ENCODE measurements at regions not wholly inside any gene's neighbourhood (a gene's known extent, or its start where the extent isn't known, plus 50 kb on each side); places are given as distances from the start of the nearest gene placed in this dataset.

- TF ChIP-seq, protein P1, sequence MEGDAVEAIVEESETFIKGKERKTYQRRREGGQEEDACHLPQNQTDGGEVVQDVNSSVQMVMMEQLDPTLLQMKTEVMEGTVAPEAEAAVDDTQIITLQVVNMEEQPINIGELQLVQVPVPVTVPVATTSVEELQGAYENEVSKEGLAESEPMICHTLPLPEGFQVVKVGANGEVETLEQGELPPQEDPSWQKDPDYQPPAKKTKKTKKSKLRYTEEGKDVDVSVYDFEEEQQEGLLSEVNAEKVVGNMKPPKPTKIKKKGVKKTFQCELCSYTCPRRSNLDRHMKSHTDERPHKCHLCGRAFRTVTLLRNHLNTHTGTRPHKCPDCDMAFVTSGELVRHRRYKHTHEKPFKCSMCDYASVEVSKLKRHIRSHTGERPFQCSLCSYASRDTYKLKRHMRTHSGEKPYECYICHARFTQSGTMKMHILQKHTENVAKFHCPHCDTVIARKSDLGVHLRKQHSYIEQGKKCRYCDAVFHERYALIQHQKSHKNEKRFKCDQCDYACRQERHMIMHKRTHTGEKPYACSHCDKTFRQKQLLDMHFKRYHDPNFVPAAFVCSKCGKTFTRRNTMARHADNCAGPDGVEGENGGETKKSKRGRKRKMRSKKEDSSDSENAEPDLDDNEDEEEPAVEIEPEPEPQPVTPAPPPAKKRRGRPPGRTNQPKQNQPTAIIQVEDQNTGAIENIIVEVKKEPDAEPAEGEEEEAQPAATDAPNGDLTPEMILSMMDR (conservative IDR thresholded peaks at IDR 0.05) = no peak
- TF ChIP-seq ZFX (IDR thresholded peaks at IDR 0.05) = no peak
Measured at GRCh38 chr9:75408391-75408790, 320.1 kb downstream of the OSTF1 start.
